GM23338 (cell line): ENCODE measurements at regions not wholly inside any gene's neighbourhood (a gene's known extent, or its start where the extent isn't known, plus 50 kb on each side); places are given as distances from the start of the nearest gene placed in this dataset.

Experiments used
- ATAC-seq: fragments of 200-7000 bp; cut with Tn5 transposase; 3 replicates; pipeline ENCODE4 v1.9.1; 2020
- DNase-seq: peaks from one replicate; pipeline ENCODE4 v3.0.0-alpha.2; 2015; ENCODE audit warnings: low spot score
- H2AFZ ChIP-seq: fragments of 200-600 bp; sonication (generic); 2 replicates; pipeline ENCODE4 v1.8.0; 2016; ENCODE audit warnings: antibody characterized with exemption, mild to moderate bottlenecking, moderate library complexity
- H3F3A ChIP-seq: fragments of 200-600 bp; sonication (generic); replicated peaks from 2 replicates; pipeline ENCODE4 v1.8.0; 2017; ENCODE audit warnings: antibody characterized with exemption, mixed run types, low read depth
- H3K27ac ChIP-seq: fragments of 200-600 bp; sonication (generic); 2 replicates; pipeline ENCODE4 v1.6.1; 2016; ENCODE audit warnings: low read depth
- H3K27me3 ChIP-seq: fragments of 200-600 bp; sonication (generic); 2 replicates; pipeline ENCODE4 v1.8.0; 2016; ENCODE audit warnings: mild to moderate bottlenecking, mixed run types, moderate library complexity; ENCODE audit not compliant: insufficient read depth
- H3K36me3 ChIP-seq: fragments of 200-600 bp; sonication (generic); 2 replicates; pipeline ENCODE4 v1.8.0; 2016; ENCODE audit warnings: mild to moderate bottlenecking; ENCODE audit not compliant: insufficient read depth
- H3K4me1 ChIP-seq: fragments of 200-600 bp; sonication (generic); 2 replicates; pipeline ENCODE4 v1.8.0; 2016; ENCODE audit warnings: mild to moderate bottlenecking, moderate library complexity; ENCODE audit not compliant: insufficient read depth
- H3K4me2 ChIP-seq: fragments of 200-600 bp; sonication (generic); 2 replicates; pipeline ENCODE4 v1.7.1; 2017; ENCODE audit warnings: mixed run types
- H3K4me3 ChIP-seq: fragments of 200-600 bp; sonication (generic); 2 replicates; pipeline ENCODE4 v1.6.1; 2016; ENCODE audit warnings: mixed run types
- H3K79me2 ChIP-seq: fragments of 200-600 bp; sonication (generic); replicated peaks from 2 replicates; pipeline ENCODE4 v1.8.0; 2017; ENCODE audit warnings: mild to moderate bottlenecking; ENCODE audit not compliant: insufficient read depth
- H3K9me2 ChIP-seq: fragments of 200-600 bp; sonication (generic); 2 replicates; pipeline ENCODE4 v1.8.0; 2017; ENCODE audit not compliant: insufficient read depth
- H4K20me1 ChIP-seq: fragments of 200-600 bp; sonication (generic); replicated peaks from 2 replicates; pipeline ENCODE4 v1.8.0; 2017; ENCODE audit warnings: mild to moderate bottlenecking; ENCODE audit not compliant: insufficient read depth
- H3K27ac Mint-ChIP-seq: 2 replicates; pipeline ENCODE4 v1.8.0; 2020; ENCODE audit warnings: inconsistent platforms, mild to moderate bottlenecking, moderate library complexity, mixed read lengths
- H3K27me3 Mint-ChIP-seq: 3 replicates; pipeline ENCODE4 v1.8.0; 2022; ENCODE audit warnings: low read depth, mild to moderate bottlenecking, moderate library complexity, mixed read lengths, inconsistent platforms; ENCODE audit not compliant: insufficient read depth, poor library complexity
- H3K36me3 Mint-ChIP-seq: 3 replicates; pipeline ENCODE4 v1.8.0; 2021; ENCODE audit warnings: low read depth, mild to moderate bottlenecking, inconsistent platforms, moderate library complexity, mixed read lengths
- H3K4me1 Mint-ChIP-seq: 3 replicates; pipeline ENCODE4 v1.8.0; 2020; ENCODE audit warnings: mild to moderate bottlenecking, inconsistent platforms, mixed read lengths
- H3K4me3 Mint-ChIP-seq: 3 replicates; pipeline ENCODE4 v1.8.0; 2021; ENCODE audit warnings: moderate library complexity, mild to moderate bottlenecking, inconsistent platforms, mixed read lengths
- H3K9me3 Mint-ChIP-seq: 3 replicates; pipeline ENCODE4 v1.8.0; 2020; ENCODE audit warnings: moderate library complexity, mild to moderate bottlenecking, inconsistent platforms, mixed read lengths
- CTCF ChIP-seq, 2 experiments: fragments of 200-600 bp in 1 of 2; sonication (generic) in 1 of 2; conservative IDR thresholded peaks; 2 replicates each; pipeline versions ENCODE4 v1.5.1 to v1.6.1; 2016 to 2017; ENCODE audit warnings: antibody characterized with exemption in 2 of 2, low read depth in 2 of 2, mild to moderate bottlenecking in 2 of 2, moderate library complexity in 1 of 2
- EZH2 ChIP-seq: fragments of 200-600 bp; sonication (generic); IDR thresholded peaks from one replicate; pipeline ENCODE4 v1.8.0; 2017; ENCODE audit warnings: antibody characterized with exemption, mild to moderate bottlenecking, low read depth; ENCODE audit not compliant: unreplicated experiment
- EZH2phosphoT487 ChIP-seq: fragments of 200-600 bp; sonication (generic); IDR thresholded peaks from one replicate; pipeline ENCODE4 v1.8.1; 2018; ENCODE audit warnings: antibody characterized with exemption; ENCODE audit not compliant: unreplicated experiment
- JUNB ChIP-seq: IDR thresholded peaks from one replicate; pipeline ENCODE4 v1.6.1; 2016; ENCODE audit warnings: antibody characterized with exemption; ENCODE audit not compliant: unreplicated experiment
- NANOG ChIP-seq: IDR thresholded peaks from 2 replicates; pipeline ENCODE4 v1.6.1; 2016; ENCODE audit warnings: antibody characterized with exemption, borderline replicate concordance
- POLR2AphosphoS5 ChIP-seq: IDR thresholded peaks from 2 replicates; pipeline ENCODE4 v1.6.1; 2016; ENCODE audit warnings: antibody characterized with exemption, low read depth
- REST ChIP-seq: IDR thresholded peaks from one replicate; pipeline ENCODE4 v1.6.1; 2018; ENCODE audit warnings: antibody characterized with exemption; ENCODE audit not compliant: unreplicated experiment
- STAT1 ChIP-seq: IDR thresholded peaks from one replicate; pipeline ENCODE4 v1.6.1; 2016; ENCODE audit warnings: antibody characterized with exemption; ENCODE audit not compliant: unreplicated experiment
- ZNF114 ChIP-seq: fragments of 250-450 bp; sonication (Bioruptor Pico); IDR thresholded peaks from 2 replicates; pipeline ENCODE4 v1.5.0; 2020; ENCODE audit warnings: mild to moderate bottlenecking, moderate library complexity
- ZNF331 ChIP-seq: fragments of 250-450 bp; sonication (Bioruptor Pico); IDR thresholded peaks from 2 replicates; pipeline ENCODE4 v1.5.0; 2020; ENCODE audit warnings: low read depth, mild to moderate bottlenecking, moderate library complexity
- TF ChIP-seq, protein P1 (sequence below): fragments of 250-450 bp; sonication (Bioruptor Pico); IDR thresholded peaks from 2 replicates; pipeline ENCODE4 v1.5.0; 2020; ENCODE audit warnings: mild to moderate bottlenecking, moderate library complexity

DNA sequence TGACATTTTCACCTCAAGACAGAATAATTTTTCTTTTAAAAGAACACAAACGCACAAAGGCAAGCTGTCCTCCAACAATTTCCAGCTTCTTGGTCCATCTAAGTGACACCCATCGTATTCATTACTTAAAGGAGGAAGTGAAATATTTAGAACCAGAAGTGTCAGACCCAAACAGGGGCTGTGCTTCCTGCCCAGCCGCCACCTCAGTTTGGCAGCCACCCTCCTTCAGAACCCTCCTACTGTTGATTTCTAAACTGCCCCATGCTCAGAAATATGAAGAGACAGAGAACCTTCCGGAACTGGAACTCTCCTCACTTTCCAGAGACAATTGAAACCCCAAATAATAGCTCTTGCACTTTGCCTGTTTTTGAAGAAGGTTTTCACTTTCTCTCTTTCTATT lies 734.8 kb upstream of the SALL3 start:
- Histone ChIP-seq H3K36me3 (0 out of 2 replicates have a peak, but pooled peaks cover 5% of the 10 kb centered on the region), H3K4me2 (no peak overlapping the region), H2AFZ (no peak overlapping the region), H3K27me3 (no peaks in the 10 kb centered on the region), H3K27ac (no peak overlapping the region), H3K79me2 (no peaks in the 10 kb centered on the region), H3F3A (no peaks in the 10 kb centered on the region), H4K20me1 (no peaks in the 10 kb centered on the region), H3K4me1 (no peaks in the 10 kb centered on the region), H3K4me3 (no peak overlapping the region), H3K9me2 (no peaks in the 10 kb centered on the region)
- ATAC-seq (no peak), DNase-seq (no peak)
- H3K4me3 Mint-ChIP-seq: no peak overlapping the region
- TF ChIP-seq CTCF (conservative IDR thresholded peaks at IDR 0.05; ENCODE audit: low read depth in 2 of 2) (no peak), POLR2AphosphoS5 (no peak), ZNF331 (no peak), ZNF114 (CRISPR knock-in tag) (no peak), EZH2 (no peak), STAT1 (no peak), EZH2phosphoT487 (no peak), REST (no peak), JUNB (no peak), NANOG (no peak)
- TF ChIP-seq, protein P1, sequence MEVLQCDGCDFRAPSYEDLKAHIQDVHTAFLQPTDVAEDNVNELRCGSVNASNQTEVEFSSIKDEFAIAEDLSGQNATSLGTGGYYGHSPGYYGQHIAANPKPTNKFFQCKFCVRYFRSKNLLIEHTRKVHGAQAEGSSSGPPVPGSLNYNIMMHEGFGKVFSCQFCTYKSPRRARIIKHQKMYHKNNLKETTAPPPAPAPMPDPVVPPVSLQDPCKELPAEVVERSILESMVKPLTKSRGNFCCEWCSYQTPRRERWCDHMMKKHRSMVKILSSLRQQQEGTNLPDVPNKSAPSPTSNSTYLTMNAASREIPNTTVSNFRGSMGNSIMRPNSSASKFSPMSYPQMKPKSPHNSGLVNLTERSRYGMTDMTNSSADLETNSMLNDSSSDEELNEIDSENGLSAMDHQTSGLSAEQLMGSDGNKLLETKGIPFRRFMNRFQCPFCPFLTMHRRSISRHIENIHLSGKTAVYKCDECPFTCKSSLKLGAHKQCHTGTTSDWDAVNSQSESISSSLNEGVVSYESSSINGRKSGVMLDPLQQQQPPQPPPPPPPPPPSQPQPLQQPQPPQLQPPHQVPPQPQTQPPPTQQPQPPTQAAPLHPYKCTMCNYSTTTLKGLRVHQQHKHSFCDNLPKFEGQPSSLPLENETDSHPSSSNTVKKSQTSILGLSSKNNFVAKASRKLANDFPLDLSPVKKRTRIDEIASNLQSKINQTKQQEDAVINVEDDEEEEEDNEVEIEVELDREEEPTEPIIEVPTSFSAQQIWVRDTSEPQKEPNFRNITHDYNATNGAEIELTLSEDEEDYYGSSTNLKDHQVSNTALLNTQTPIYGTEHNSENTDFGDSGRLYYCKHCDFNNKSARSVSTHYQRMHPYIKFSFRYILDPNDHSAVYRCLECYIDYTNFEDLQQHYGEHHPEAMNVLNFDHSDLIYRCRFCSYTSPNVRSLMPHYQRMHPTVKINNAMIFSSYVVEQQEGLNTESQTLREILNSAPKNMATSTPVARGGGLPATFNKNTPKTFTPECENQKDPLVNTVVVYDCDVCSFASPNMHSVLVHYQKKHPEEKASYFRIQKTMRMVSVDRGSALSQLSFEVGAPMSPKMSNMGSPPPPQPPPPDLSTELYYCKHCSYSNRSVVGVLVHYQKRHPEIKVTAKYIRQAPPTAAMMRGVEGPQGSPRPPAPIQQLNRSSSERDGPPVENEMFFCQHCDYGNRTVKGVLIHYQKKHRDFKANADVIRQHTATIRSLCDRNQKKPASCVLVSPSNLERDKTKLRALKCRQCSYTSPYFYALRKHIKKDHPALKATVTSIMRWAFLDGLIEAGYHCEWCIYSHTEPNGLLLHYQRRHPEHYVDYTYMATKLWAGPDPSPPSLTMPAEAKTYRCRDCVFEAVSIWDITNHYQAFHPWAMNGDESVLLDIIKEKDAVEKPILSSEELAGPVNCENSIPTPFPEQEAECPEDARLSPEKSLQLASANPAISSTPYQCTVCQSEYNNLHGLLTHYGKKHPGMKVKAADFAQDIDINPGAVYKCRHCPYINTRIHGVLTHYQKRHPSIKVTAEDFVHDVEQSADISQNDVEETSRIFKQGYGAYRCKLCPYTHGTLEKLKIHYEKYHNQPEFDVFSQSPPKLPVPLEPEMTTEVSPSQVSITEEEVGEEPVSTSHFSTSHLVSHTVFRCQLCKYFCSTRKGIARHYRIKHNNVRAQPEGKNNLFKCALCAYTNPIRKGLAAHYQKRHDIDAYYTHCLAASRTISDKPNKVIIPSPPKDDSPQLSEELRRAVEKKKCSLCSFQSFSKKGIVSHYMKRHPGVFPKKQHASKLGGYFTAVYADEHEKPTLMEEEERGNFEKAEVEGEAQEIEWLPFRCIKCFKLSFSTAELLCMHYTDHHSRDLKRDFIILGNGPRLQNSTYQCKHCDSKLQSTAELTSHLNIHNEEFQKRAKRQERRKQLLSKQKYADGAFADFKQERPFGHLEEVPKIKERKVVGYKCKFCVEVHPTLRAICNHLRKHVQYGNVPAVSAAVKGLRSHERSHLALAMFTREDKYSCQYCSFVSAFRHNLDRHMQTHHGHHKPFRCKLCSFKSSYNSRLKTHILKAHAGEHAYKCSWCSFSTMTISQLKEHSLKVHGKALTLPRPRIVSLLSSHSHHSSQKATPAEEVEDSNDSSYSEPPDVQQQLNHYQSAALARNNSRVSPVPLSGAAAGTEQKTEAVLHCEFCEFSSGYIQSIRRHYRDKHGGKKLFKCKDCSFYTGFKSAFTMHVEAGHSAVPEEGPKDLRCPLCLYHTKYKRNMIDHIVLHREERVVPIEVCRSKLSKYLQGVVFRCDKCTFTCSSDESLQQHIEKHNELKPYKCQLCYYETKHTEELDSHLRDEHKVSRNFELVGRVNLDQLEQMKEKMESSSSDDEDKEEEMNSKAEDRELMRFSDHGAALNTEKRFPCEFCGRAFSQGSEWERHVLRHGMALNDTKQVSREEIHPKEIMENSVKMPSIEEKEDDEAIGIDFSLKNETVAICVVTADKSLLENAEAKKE (CRISPR knock-in tag): no peak
- peaks cover 64% of the 10 kb centered on the region for H3K36me3 Mint-ChIP-seq
- H3K9me3 Mint-ChIP-seq: peaks cover 99% of the 10 kb centered on the region
- peaks cover 8% of the 10 kb centered on the region for H3K27me3 Mint-ChIP-seq
- no peaks in the 10 kb centered on the region for H3K4me1 Mint-ChIP-seq
- H3K27ac Mint-ChIP-seq: no peak overlapping the region
